K562 (cell line): ENCODE measurements at regions not wholly inside any gene's neighbourhood (a gene's known extent, or its start where the extent isn't known, plus 50 kb on each side); places are given as distances from the start of the nearest gene placed in this dataset.

Experiments
- ATAC-seq: fragments of 200-7000 bp; cut with Tn5 transposase; 3 replicates; pipeline ENCODE4 v1.9.1; 2020; ENCODE audit warnings: moderate library complexity
- BruUV-seq: library from RNA; stranded (reverse); fragments of 400-500 nt; replicated peaks from 2 replicates; lab custom pipeline; 2021; lab: Mats Ljungman, UMichigan
- CTCF ChIA-PET: fragments of 300-600 bp; formaldehyde crosslinking; extraction: SDS; loops from one replicate; lab custom pipeline; 2021; ENCODE audit warnings: low intra/inter-chr PET ratio; lab: Yijun Ruan, JAX
- POLR2A ChIA-PET: fragments of 300-600, 350-650 bp; sonication (Branson Sonifier 250); formaldehyde crosslinking; extraction: SDS; loops from one replicate; lab custom pipeline; 2021; ENCODE audit warnings: antibody characterized with exemption, inconsistent platforms; lab: Yijun Ruan, JAX
- DNase-seq, 4 experiments: peaks; one replicate each; pipeline versions ENCODE4 v3.0.0 to v3.0.0-alpha.2; 2011 to 2018; ENCODE audit warnings: low spot score in 3 of 4, mixed read lengths in 3 of 4; ENCODE audit errors: extremely low read depth in 1 of 4
- FAIRE-seq: peaks from 2 replicates; lab custom pipeline; 2011; peaks lifted over from hg19 to GRCh38; lab: Jason Lieb, UNC
- H2AFZ ChIP-seq: 2 replicates; pipeline ENCODE4 v1.6.0; 2011; ENCODE audit warnings: low read depth, low read length, control low read depth, inconsistent platforms
- H3K27ac ChIP-seq: fragments of 200-600 bp; 3 replicates; pipeline ENCODE4 v1.8.0; 2011; ENCODE audit warnings: low read depth, mild to moderate bottlenecking, control low read depth, inconsistent platforms, low read length, moderate library complexity, mixed read lengths; ENCODE audit errors: extremely low read depth
- H3K27me3 ChIP-seq, 2 experiments: fragments of 300-600 bp in 1 of 2; 2 replicates in 1 of 2; 3 replicates in 1 of 2; pipeline versions ENCODE4 v1.6.0 to v1.8.0; 2011; ENCODE audit warnings: inconsistent platforms in 2 of 2, low read length in 2 of 2, mild to moderate bottlenecking in 1 of 2, mixed read lengths in 1 of 2, moderate library complexity in 1 of 2; ENCODE audit not compliant: control insufficient read depth in 2 of 2, insufficient read depth in 2 of 2
- H3K36me3 ChIP-seq: fragments of 300-600 bp; 3 replicates; pipeline ENCODE4 v1.8.0; 2011; ENCODE audit warnings: mild to moderate bottlenecking, low read length, inconsistent platforms; ENCODE audit not compliant: control insufficient read depth, insufficient read depth
- H3K4me1 ChIP-seq, 2 experiments: fragments of 200-600 bp in 1 of 2; replicated peaks in 1 of 2; 2 replicates in 1 of 2; 3 replicates in 1 of 2; pipeline versions ENCODE4 v1.5.1 to v1.8.0; 2011; ENCODE audit warnings: inconsistent platforms in 2 of 2, low read length in 2 of 2, mild to moderate bottlenecking in 1 of 2, mixed read lengths in 1 of 2, moderate library complexity in 1 of 2; ENCODE audit not compliant: control insufficient read depth in 2 of 2, insufficient read depth in 2 of 2
- H3K4me2 ChIP-seq: 2 replicates; pipeline ENCODE4 v1.6.1; 2011; ENCODE audit warnings: low read length, control low read depth, inconsistent platforms, mixed read lengths; ENCODE audit not compliant: insufficient read depth
- H3K4me3 ChIP-seq: fragments of 200-600 bp; sonication (generic), shearing (Covaris generic); 2 replicates; pipeline ENCODE4 v1.5.1; 2016; ENCODE audit warnings: control low read depth, inconsistent platforms
- H3K79me2 ChIP-seq: fragments of 200-600 bp; 3 replicates; pipeline ENCODE4 v1.8.0; 2011; ENCODE audit warnings: low read length, inconsistent platforms; ENCODE audit not compliant: control insufficient read depth, insufficient read depth
- H3K9ac ChIP-seq, 2 experiments: 2 replicates each; pipeline versions ENCODE4 v1.6.0 to v1.6.1; 2011; ENCODE audit warnings: low read depth in 2 of 2, low read length in 2 of 2, control low read depth in 1 of 2, inconsistent platforms in 1 of 2, mild to moderate bottlenecking in 1 of 2, mixed read lengths in 1 of 2; ENCODE audit not compliant: insufficient read depth in 1 of 2
- H3K9me1 ChIP-seq: one replicate; pipeline ENCODE4 v1.6.0; 2011; ENCODE audit warnings: inconsistent platforms, mild to moderate bottlenecking, low read length, moderate library complexity; ENCODE audit not compliant: control insufficient read depth, insufficient read depth
- H3K9me3 ChIP-seq: replicated peaks from 2 replicates; pipeline ENCODE4 v1.5.1; 2011; ENCODE audit warnings: low read depth, low read length, inconsistent platforms; ENCODE audit not compliant: control insufficient read depth, insufficient read depth
- H4K20me1 ChIP-seq: replicated peaks from 2 replicates; pipeline ENCODE4 v1.6.1; 2011; ENCODE audit warnings: low read length, inconsistent platforms, mixed read lengths; ENCODE audit not compliant: control insufficient read depth, insufficient read depth
- CBX3 ChIP-seq, 2 experiments: IDR thresholded peaks; 1 replicate in 1 of 2; 2 replicates in 1 of 2; pipeline ENCODE4 v1.6.1; 2012; ENCODE audit warnings: inconsistent platforms in 2 of 2, low read length in 2 of 2, borderline replicate concordance in 1 of 2, control low read depth in 1 of 2
- FOXM1 ChIP-seq, 2 experiments: fragments of 450-650 bp in 1 of 2; sonication (generic) in 1 of 2; formaldehyde crosslinking in 1 of 2; IDR thresholded peaks; 2 replicates each; pipeline versions ENCODE4 v1.6.1 to v1.9.0; 2017 to 2022; ENCODE audit warnings: low read depth in 2 of 2, mild to moderate bottlenecking in 2 of 2, missing genetic modification reagents in 1 of 2, moderate library complexity in 1 of 2
- PHF21A ChIP-seq: fragments of 450-650 bp; IDR thresholded peaks from 2 replicates; pipeline ENCODE4 v1.6.1; 2017; ENCODE audit warnings: low read depth, borderline replicate concordance
- RERE ChIP-seq: sonication (generic); formaldehyde crosslinking; IDR thresholded peaks from 2 replicates; pipeline ENCODE4 v1.8.0; 2023; ENCODE audit warnings: missing genetic modification reagents, mild to moderate bottlenecking, borderline replicate concordance
- WGBS: fragments of 100-300 bp; shearing (Covaris generic); methylation state at CpG from one replicate; pipeline ENCODE4 v1.1.6; 2016; ENCODE audit warnings: low coverage, mixed read lengths; ENCODE audit not compliant: insufficient coverage; ENCODE audit errors: missing lambda C conversion rate; 5-methylcytosine and 5-hydroxymethylcytosine counted together
- in situ Hi-C: fragments of 300-500 bp; cut with MboI; formaldehyde crosslinking; loops from 4 replicates; pipeline ENCODE4 v1.15.0; 2018; ENCODE audit warnings: inconsistent platforms, mixed read lengths
- intact Hi-C: fragments of 100-400 bp; cut with micrococcal nuclease; formaldehyde crosslinking; loops from 2 replicates; pipeline ENCODE4 v1.14.2; 2022

GRCh38 chr5:4424895-4425294 is 715.2 kb upstream of the ADAMTS16 start:
- H4K20me1 ChIP-seq: no peaks in the 10 kb centered on the region
- FAIRE-seq: no peak
- in situ Hi-C loops (no loop called here), intact Hi-C loops (no loop called here)
- H3K9ac ChIP-seq: no peak overlapping the region
- no peaks in the 10 kb centered on the region for H3K9me1 ChIP-seq
- no peak overlapping the region for H3K4me3 ChIP-seq
- H3K27ac ChIP-seq: no peak overlapping the region
- no peaks in the 10 kb centered on the region for H3K27me3 ChIP-seq
- no peaks in the 10 kb centered on the region; the same call in 1 of the 2 replicates for H3K9me3 ChIP-seq
- ChIA-PET CTCF (no interaction called here), POLR2A (no interaction called here)
- H3K79me2 ChIP-seq: no peaks in the 10 kb centered on the region
- H2AFZ ChIP-seq: no peak overlapping the region
- TF ChIP-seq PHF21A (no peak), FOXM1 (IDR thresholded peaks at IDR 0.05; ENCODE audit: low read depth) (no peak), FOXM1 (CRISPR knock-in tag; IDR thresholded peaks at IDR 0.05; ENCODE audit: low read depth) (no peak), RERE (CRISPR knock-in tag) (no peak), CBX3 (IDR thresholded peaks at IDR 0.05; ENCODE audit: borderline replicate concordance in 1 of 2, low read length in 2 of 2) (no peak)
- no peaks in the 10 kb centered on the region for H3K36me3 ChIP-seq
- 0% methylated on average over 4 of the region's 4 CpGs for WGBS
- no peaks in the 10 kb centered on the region for H3K4me1 ChIP-seq
- no peak overlapping the region for H3K4me2 ChIP-seq
- DNase-seq: no peak
- BruUV-seq: no TSS peak
- no peak for ATAC-seq
